ENCODE measurements at regions not wholly inside any gene's neighbourhood (a gene's known extent, or its start where the extent isn't known, plus 50 kb on each side); places are given as distances from the start of the nearest gene placed in this dataset.

DNA sequence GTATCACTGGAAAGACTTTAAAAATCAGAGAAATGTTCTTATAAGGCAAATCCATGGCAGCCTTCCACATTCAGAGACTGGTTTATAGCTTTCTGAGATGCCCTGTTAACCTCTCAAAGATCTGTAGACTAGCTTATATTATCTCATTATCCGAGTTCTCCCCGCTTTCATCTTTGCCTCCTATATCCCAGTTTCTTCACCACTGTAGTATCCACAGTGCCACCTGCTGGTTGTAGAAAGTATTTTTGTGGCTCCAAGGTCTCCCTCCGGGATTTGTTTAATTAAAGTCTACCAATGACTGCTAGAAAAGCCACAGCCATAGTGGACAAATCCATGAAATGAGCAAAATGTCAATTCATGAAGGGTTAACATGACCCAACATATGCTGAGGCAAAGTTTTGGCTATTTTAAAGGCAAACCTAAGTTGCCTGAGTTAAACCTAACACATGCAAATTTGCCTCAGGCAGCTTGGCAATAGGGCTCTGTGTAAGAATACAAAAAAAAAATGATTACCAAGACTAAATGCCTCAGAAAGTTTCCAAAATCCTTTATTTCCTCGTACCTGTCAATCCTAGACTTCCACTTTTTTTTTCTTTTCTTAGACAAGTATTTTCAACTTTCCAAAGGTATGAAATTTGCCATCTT lies 218.8 kb upstream of the BMP4 start:
- TF ChIP-seq, protein P1, sequence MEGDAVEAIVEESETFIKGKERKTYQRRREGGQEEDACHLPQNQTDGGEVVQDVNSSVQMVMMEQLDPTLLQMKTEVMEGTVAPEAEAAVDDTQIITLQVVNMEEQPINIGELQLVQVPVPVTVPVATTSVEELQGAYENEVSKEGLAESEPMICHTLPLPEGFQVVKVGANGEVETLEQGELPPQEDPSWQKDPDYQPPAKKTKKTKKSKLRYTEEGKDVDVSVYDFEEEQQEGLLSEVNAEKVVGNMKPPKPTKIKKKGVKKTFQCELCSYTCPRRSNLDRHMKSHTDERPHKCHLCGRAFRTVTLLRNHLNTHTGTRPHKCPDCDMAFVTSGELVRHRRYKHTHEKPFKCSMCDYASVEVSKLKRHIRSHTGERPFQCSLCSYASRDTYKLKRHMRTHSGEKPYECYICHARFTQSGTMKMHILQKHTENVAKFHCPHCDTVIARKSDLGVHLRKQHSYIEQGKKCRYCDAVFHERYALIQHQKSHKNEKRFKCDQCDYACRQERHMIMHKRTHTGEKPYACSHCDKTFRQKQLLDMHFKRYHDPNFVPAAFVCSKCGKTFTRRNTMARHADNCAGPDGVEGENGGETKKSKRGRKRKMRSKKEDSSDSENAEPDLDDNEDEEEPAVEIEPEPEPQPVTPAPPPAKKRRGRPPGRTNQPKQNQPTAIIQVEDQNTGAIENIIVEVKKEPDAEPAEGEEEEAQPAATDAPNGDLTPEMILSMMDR (IDR thresholded peaks at IDR 0.05) = peak; percentile 67 to 84 (median 81)
- TF ChIP-seq POLR2A (IDR thresholded peaks at IDR 0.05) = no peak
